NT2/D1 (cell line): ENCODE measurements at regions not wholly inside any gene's neighbourhood (a gene's known extent, or its start where the extent isn't known, plus 50 kb on each side); places are given as distances from the start of the nearest gene placed in this dataset.

ENCODE experiments used
- SUZ12 ChIP-seq: IDR thresholded peaks from 2 replicates; pipeline ENCODE4 v1.6.1; 2011; ENCODE audit not compliant: insufficient read length, insufficient read depth; ENCODE audit errors: extremely low read depth
- YY1 ChIP-seq: IDR thresholded peaks from 2 replicates; pipeline ENCODE4 v1.6.1; 2011; ENCODE audit not compliant: insufficient read length, insufficient read depth
- ZNF274 ChIP-seq: IDR thresholded peaks from 2 replicates; pipeline ENCODE4 v1.6.1; 2011; ENCODE audit warnings: mild to moderate bottlenecking, low read depth, low read length

DNA sequence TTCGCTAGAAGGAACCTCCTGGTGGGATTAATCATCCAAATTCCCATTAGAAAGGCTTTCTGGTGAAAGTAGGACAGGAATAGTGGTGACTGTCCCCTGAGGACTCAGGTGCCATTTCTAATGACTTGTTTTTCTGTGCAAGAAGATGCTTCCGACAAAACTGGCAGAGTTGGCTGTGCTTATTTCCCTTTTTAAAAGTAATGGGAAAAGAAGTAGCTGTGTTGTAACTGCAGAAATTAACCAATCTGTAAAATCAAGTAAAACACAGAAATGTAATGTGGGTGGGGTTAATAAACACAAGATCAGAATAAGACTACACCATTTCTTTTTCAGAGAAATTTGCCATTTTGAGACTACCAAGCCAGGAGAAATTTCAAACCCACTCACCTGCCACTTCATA is 55.0 kb upstream of the FAM9B start:
- TF ChIP-seq YY1 (no peak), ZNF274 (no peak), SUZ12 (no peak)
